ENCODE measurements at regions not wholly inside any gene's neighbourhood (a gene's known extent, or its start where the extent isn't known, plus 50 kb on each side); places are given as distances from the start of the nearest gene placed in this dataset.

DNA sequence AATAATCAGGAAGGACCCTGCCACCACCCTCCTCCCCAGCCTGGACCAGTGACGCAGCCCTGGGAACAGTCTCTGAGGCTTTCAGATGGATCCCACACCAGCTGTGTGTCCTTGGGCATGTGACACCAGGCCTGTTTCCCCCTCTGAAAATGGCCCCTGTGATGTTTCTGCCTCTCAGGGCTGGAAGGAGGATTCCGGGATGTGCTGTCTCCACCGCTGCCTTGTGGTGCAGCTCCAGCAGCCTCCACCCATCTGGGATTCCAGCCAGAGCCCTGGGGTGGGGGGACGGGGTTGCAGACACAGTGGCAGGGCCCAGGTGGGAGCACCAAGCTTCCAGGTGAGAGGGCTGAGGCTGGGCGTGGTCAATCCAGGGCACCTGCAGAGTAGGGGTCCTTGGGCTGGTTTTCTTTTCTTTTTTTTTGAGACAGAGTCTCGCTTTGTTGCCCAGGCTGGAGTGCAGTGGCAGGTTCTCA lies 179.7 kb upstream of the IER5L start:
- H3K27ac ChIP-seq (ENCODE audit: low read length, poor library complexity, severe bottlenecking): no peak overlapping the region
- H4K8ac ChIP-seq (ENCODE audit: low read length): no peak overlapping the region
- H3K79me1 ChIP-seq (replicated peaks; ENCODE audit: low read length, poor library complexity, severe bottlenecking): no peaks in the 10 kb centered on the region
- peaks cover 14% of the 10 kb centered on the region for H3K9me3 ChIP-seq (ENCODE audit: control insufficient read depth, low read length)
- H4K91ac ChIP-seq (ENCODE audit: low read length): peak overlapping the region; percentile 90
- no peak overlapping the region for H3K9ac ChIP-seq (ENCODE audit: low read length)
- no peak overlapping the region for H2AK5ac ChIP-seq (ENCODE audit: low read length, severe bottlenecking)
- no peak overlapping the region for H2BK5ac ChIP-seq (ENCODE audit: low read depth, low read length, poor library complexity, severe bottlenecking)
- H2BK120ac ChIP-seq (ENCODE audit: low read depth, low read length): peak overlapping the region; percentile 58
- no peak overlapping the region for H3K4me2 ChIP-seq (ENCODE audit: low read length, poor library complexity, severe bottlenecking)
- DNase-seq: no peak
- no peaks in the 10 kb centered on the region for H3K27me3 ChIP-seq (ENCODE audit: control insufficient read depth in 1 of 2, insufficient read depth in 1 of 2, low read length in 2 of 2)
- peak overlapping the region in 1 of 2 experiments; percentile 15 for H2BK12ac ChIP-seq (ENCODE audit: low read length in 2 of 2)
- 85% methylated on average over 5 of the region's 6 CpGs for whole genome bisulfite sequencing
- H2BK15ac ChIP-seq (ENCODE audit: low read depth, poor library complexity, severe bottlenecking): peak overlapping the region; percentile 52
- no peak overlapping the region for H3K4me3 ChIP-seq (ENCODE audit: insufficient read depth in 1 of 2, low read depth in 1 of 2, low read length in 2 of 2)
- H3K4me1 ChIP-seq (ENCODE audit: control insufficient read depth, insufficient read depth, low read depth, low read length): peaks cover 15% of the 10 kb centered on the region
- H3K18ac ChIP-seq (ENCODE audit: low read depth in 1 of 2, low read length in 2 of 2): peak overlapping the region in 1 of 2 experiments; percentile 42
- no peak overlapping the region for H3K14ac ChIP-seq (ENCODE audit: low read length in 2 of 2)
- H3K36me3 ChIP-seq (ENCODE audit: control insufficient read depth in 1 of 2, insufficient read depth in 2 of 2, low read depth in 1 of 2, low read length in 2 of 2): no peaks in the 10 kb centered on the region
- H3K4ac ChIP-seq (ENCODE audit: low read depth in 1 of 2, low read length in 2 of 2): no peak overlapping the region
- no peak overlapping the region for H3K23ac ChIP-seq (ENCODE audit: low read length in 2 of 2)
- no peak overlapping the region for H2AFZ ChIP-seq (ENCODE audit: low read depth, low read length)

- H3K36me3 ChIP-seq (ENCODE audit: control insufficient read depth in 1 of 2, insufficient read depth in 2 of 2, low read depth in 1 of 2, low read length in 2 of 2): no peaks in the 10 kb centered on the region
- H3K79me1 ChIP-seq (replicated peaks; ENCODE audit: low read length, poor library complexity, severe bottlenecking): no peaks in the 10 kb centered on the region
- H3K23ac ChIP-seq (ENCODE audit: low read length in 2 of 2): peak overlapping the region in 1 of 2 experiments; percentile 27
- H3K18ac ChIP-seq (ENCODE audit: low read depth in 1 of 2, low read length in 2 of 2): peak overlapping the region in 1 of 2 experiments; percentile 42
- H3K27me3 ChIP-seq (ENCODE audit: control insufficient read depth in 1 of 2, insufficient read depth in 1 of 2, low read length in 2 of 2): no peaks in the 10 kb centered on the region
- WGBS: 89% methylated on average over 18 of the region's 18 CpGs
- peak overlapping the region; percentile 58 for H2BK120ac ChIP-seq (ENCODE audit: low read depth, low read length)
- peaks cover 14% of the 10 kb centered on the region for H3K9me3 ChIP-seq (ENCODE audit: control insufficient read depth, low read length)
- peak overlapping the region; percentile 90 for H4K91ac ChIP-seq (ENCODE audit: low read length)
- peak overlapping the region; percentile 70 to 71 for H2BK12ac ChIP-seq (ENCODE audit: low read length in 2 of 2)
- H2AK5ac ChIP-seq (ENCODE audit: low read length, severe bottlenecking): no peak overlapping the region
- no peak overlapping the region for H3K14ac ChIP-seq (ENCODE audit: low read length in 2 of 2)
- H3K27ac ChIP-seq (ENCODE audit: low read length, poor library complexity, severe bottlenecking): no peak overlapping the region
- peak overlapping the region in 1 of 2 experiments; percentile 51 for H3K4ac ChIP-seq (ENCODE audit: low read depth in 1 of 2, low read length in 2 of 2)
- no peak overlapping the region for H3K4me2 ChIP-seq (ENCODE audit: low read length, poor library complexity, severe bottlenecking)
- no peak for DNase-seq
- H3K4me1 ChIP-seq (ENCODE audit: control insufficient read depth, insufficient read depth, low read depth, low read length): peaks cover 17% of the 10 kb centered on the region
- no peak overlapping the region for H4K8ac ChIP-seq (ENCODE audit: low read length)
- no peak overlapping the region for H2AFZ ChIP-seq (ENCODE audit: low read depth, low read length)
- peak overlapping the region; percentile 52 for H2BK15ac ChIP-seq (ENCODE audit: low read depth, poor library complexity, severe bottlenecking)
- no peak overlapping the region for H2BK5ac ChIP-seq (ENCODE audit: low read depth, low read length, poor library complexity, severe bottlenecking)
- H3K4me3 ChIP-seq (ENCODE audit: insufficient read depth in 1 of 2, low read depth in 1 of 2, low read length in 2 of 2): no peak overlapping the region
- H3K9ac ChIP-seq (ENCODE audit: low read length): no peak overlapping the region
These were observed 179.1 kb upstream of the IER5L start for GRCh38 chr9:129356871-129357772.

- H3K4me1 ChIP-seq (ENCODE audit: control insufficient read depth, insufficient read depth, low read depth, low read length): peaks cover 25% of the 10 kb centered on the region
- H3K4me2 ChIP-seq (ENCODE audit: low read length, poor library complexity, severe bottlenecking): no peak overlapping the region
- no peak overlapping the region for H3K14ac ChIP-seq (ENCODE audit: low read length in 2 of 2)
- no peak overlapping the region for H3K4ac ChIP-seq (ENCODE audit: low read depth in 1 of 2, low read length in 2 of 2)
- peak overlapping the region in 1 of 2 experiments; percentile 29 for H3K4me3 ChIP-seq (ENCODE audit: insufficient read depth in 1 of 2, low read depth in 1 of 2, low read length in 2 of 2)
- H3K9ac ChIP-seq (ENCODE audit: low read length): no peak overlapping the region
- no peak overlapping the region for H3K23ac ChIP-seq (ENCODE audit: low read length in 2 of 2)
- H3K9me3 ChIP-seq (ENCODE audit: control insufficient read depth, low read length): peaks cover 14% of the 10 kb centered on the region
- DNase-seq: no peak
- H4K8ac ChIP-seq (ENCODE audit: low read length): no peak overlapping the region
- no peaks in the 10 kb centered on the region for H3K36me3 ChIP-seq (ENCODE audit: control insufficient read depth in 1 of 2, insufficient read depth in 2 of 2, low read depth in 1 of 2, low read length in 2 of 2)
- H2BK5ac ChIP-seq (ENCODE audit: low read depth, low read length, poor library complexity, severe bottlenecking): no peak overlapping the region
- no peak overlapping the region for H2BK120ac ChIP-seq (ENCODE audit: low read depth, low read length)
- 100% methylated on average over 5 of the region's 5 CpGs for WGBS
- H2BK15ac ChIP-seq (ENCODE audit: low read depth, poor library complexity, severe bottlenecking): peak overlapping the region; percentile 3
- no peak overlapping the region for H3K18ac ChIP-seq (ENCODE audit: low read depth in 1 of 2, low read length in 2 of 2)
- H2AK5ac ChIP-seq (ENCODE audit: low read length, severe bottlenecking): no peak overlapping the region
- peak overlapping the region; percentile 74 for H4K91ac ChIP-seq (ENCODE audit: low read length)
- H2BK12ac ChIP-seq (ENCODE audit: low read length in 2 of 2): no peak overlapping the region
- no peaks in the 10 kb centered on the region for H3K27me3 ChIP-seq (ENCODE audit: control insufficient read depth in 1 of 2, insufficient read depth in 1 of 2, low read length in 2 of 2)
- no peaks in the 10 kb centered on the region for H3K79me1 ChIP-seq (replicated peaks; ENCODE audit: low read length, poor library complexity, severe bottlenecking)
- H2AFZ ChIP-seq (ENCODE audit: low read depth, low read length): no peak overlapping the region
- H3K27ac ChIP-seq (ENCODE audit: low read length, poor library complexity, severe bottlenecking): no peak overlapping the region
These were observed 177.6 kb upstream of the IER5L start for GRCh38 chr9:129355631-129356030.

DNA sequence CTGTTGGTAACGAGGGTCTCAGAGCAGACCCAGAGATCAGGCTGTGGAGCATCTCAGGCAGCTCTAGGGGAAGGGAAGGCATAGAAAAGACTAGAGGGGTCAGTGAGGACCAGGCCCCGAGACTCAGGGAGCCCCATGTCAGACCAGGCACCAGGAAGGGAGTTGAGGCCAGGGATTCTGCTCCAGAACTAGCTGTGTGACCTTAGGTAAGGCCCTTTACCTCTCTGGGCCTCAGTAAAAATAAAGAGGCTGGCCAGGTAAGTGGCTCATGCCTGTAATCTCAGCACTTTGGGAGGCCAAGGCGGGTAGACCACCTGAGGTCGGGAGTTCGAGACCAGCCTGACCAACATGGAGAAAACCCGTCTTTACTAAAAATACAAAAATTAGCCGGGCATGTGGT lies 176.4 kb upstream of the IER5L start:
- H3K18ac ChIP-seq (ENCODE audit: low read depth in 1 of 2, low read length in 2 of 2): peak overlapping the region in 1 of 2 experiments; percentile 69
- peaks cover 14% of the 10 kb centered on the region for H3K9me3 ChIP-seq (ENCODE audit: control insufficient read depth, low read length)
- no peak overlapping the region for H3K4me2 ChIP-seq (ENCODE audit: low read length, poor library complexity, severe bottlenecking)
- H4K91ac ChIP-seq (ENCODE audit: low read length): peak overlapping the region; percentile 23
- peak overlapping the region in 1 of 2 experiments; percentile 70 for H2BK12ac ChIP-seq (ENCODE audit: low read length in 2 of 2)
- no peak overlapping the region for H2BK5ac ChIP-seq (ENCODE audit: low read depth, low read length, poor library complexity, severe bottlenecking)
- no peaks in the 10 kb centered on the region for H3K27me3 ChIP-seq (ENCODE audit: control insufficient read depth in 1 of 2, insufficient read depth in 1 of 2, low read length in 2 of 2)
- H3K27ac ChIP-seq (ENCODE audit: low read length, poor library complexity, severe bottlenecking): no peak overlapping the region
- 98% methylated on average over 7 of the region's 7 CpGs for WGBS
- peak overlapping the region in 1 of 2 experiments; percentile 62 for H3K14ac ChIP-seq (ENCODE audit: low read length in 2 of 2)
- H3K4ac ChIP-seq (ENCODE audit: low read depth in 1 of 2, low read length in 2 of 2): peak overlapping the region; percentile 63 to 76
- no peak for DNase-seq
- no peak overlapping the region for H2AK5ac ChIP-seq (ENCODE audit: low read length, severe bottlenecking)
- no peaks in the 10 kb centered on the region for H3K36me3 ChIP-seq (ENCODE audit: control insufficient read depth in 1 of 2, insufficient read depth in 2 of 2, low read depth in 1 of 2, low read length in 2 of 2)
- peaks cover 24% of the 10 kb centered on the region for H3K4me1 ChIP-seq (ENCODE audit: control insufficient read depth, insufficient read depth, low read depth, low read length)
- H3K79me1 ChIP-seq (replicated peaks; ENCODE audit: low read length, poor library complexity, severe bottlenecking): no peaks in the 10 kb centered on the region
- H4K8ac ChIP-seq (ENCODE audit: low read length): no peak overlapping the region
- H3K4me3 ChIP-seq (ENCODE audit: insufficient read depth in 1 of 2, low read depth in 1 of 2, low read length in 2 of 2): no peak overlapping the region
- H2BK15ac ChIP-seq (ENCODE audit: low read depth, poor library complexity, severe bottlenecking): no peak overlapping the region
- no peak overlapping the region for H2AFZ ChIP-seq (ENCODE audit: low read depth, low read length)
- no peak overlapping the region for H2BK120ac ChIP-seq (ENCODE audit: low read depth, low read length)
- no peak overlapping the region for H3K23ac ChIP-seq (ENCODE audit: low read length in 2 of 2)
- H3K9ac ChIP-seq (ENCODE audit: low read length): no peak overlapping the region

All from mesenchymal stem cell (in vitro differentiated cells and primary cell).